Uterus (tissue), 3 donors: ENCODE measurements at regions not wholly inside any gene's neighbourhood (a gene's known extent, or its start where the extent isn't known, plus 50 kb on each side); places are given as distances from the start of the nearest gene placed in this dataset.
"Not testable (repeated sequence)": the region's sequence is repeated elsewhere in the genome, so short reads cannot be mapped to it uniquely, and the experiment has no call there.

Source experiments
- DNase-seq, 2 donors: peaks; one replicate each; pipeline ENCODE4 v3.0.0-alpha.2; 2019 to 2020
- H3K27ac ChIP-seq, 2 donors: fragments of 200-600 bp; sonication (generic); 1 replicate in 1 of 2; 2 replicates in 1 of 2; pipeline ENCODE4 v1.5.1; 2016 to 2018
- H3K27me3 ChIP-seq, 2 donors: fragments of 200-600 bp; sonication (generic); one replicate each; pipeline ENCODE4 v1.5.1; 2018 to 2019; ENCODE audit warnings: control low read depth in 1 of 2
- H3K36me3 ChIP-seq, 2 donors: fragments of 200-600 bp; sonication (generic); one replicate each; pipeline ENCODE4 v1.5.1; 2019; ENCODE audit warnings: control low read depth in 1 of 2
- H3K4me1 ChIP-seq, 2 donors: fragments of 200-600 bp; sonication (generic); one replicate each; pipeline ENCODE4 v1.5.1; 2018 to 2019; ENCODE audit warnings: control low read depth in 1 of 2
- H3K4me3 ChIP-seq, 2 donors: fragments of 200-600 bp; sonication (generic); 1 replicate in 1 of 2; 2 replicates in 1 of 2; pipeline ENCODE4 v1.5.1; 2018 to 2019; ENCODE audit warnings: mild to moderate bottlenecking in 1 of 2
- H3K9me3 ChIP-seq, 2 donors: fragments of 200-600 bp; sonication (generic); one replicate each; pipeline ENCODE4 v1.5.1; 2019; ENCODE audit warnings: control low read depth in 1 of 2
- CTCF ChIP-seq, 4 experiments: fragments of 200-600 bp in 2 of 4; fragments of 450-650 bp in 2 of 4; sonication (generic) in 2 of 4; IDR thresholded peaks; one replicate each; pipeline ENCODE4 v1.5.1; 2016 to 2019; ENCODE audit warnings: antibody characterized with exemption in 4 of 4, mild to moderate bottlenecking in 2 of 4, moderate library complexity in 1 of 4
- POLR2A ChIP-seq, 2 donors: fragments of 450-650 bp; IDR thresholded peaks; one replicate each; pipeline ENCODE4 v1.6.1; 2016; ENCODE audit warnings: antibody characterized with exemption in 2 of 2, mild to moderate bottlenecking in 1 of 2, moderate library complexity in 1 of 2
- intact Hi-C: fragments of 100-400 bp; cut with DNase I; formaldehyde crosslinking; loops from one replicate; pipeline ENCODE4 v1.15.1; 2023; ENCODE audit warnings: low total_unique reads
- donor health status: DM: yes; HTN: yes; CAD: no.

GRCh38 chr4:57740625-57741190, 630.5 kb upstream of the IGFBP7 start:
- Histone ChIP-seq H3K4me1 (no peaks in the 10 kb centered on the region), H3K27me3 (no peaks in the 10 kb centered on the region), H3K9me3 (no peaks in the 10 kb centered on the region), H3K27ac (no peak overlapping the region), H3K4me3 (no peak overlapping the region), H3K36me3 (no peaks in the 10 kb centered on the region)
- intact Hi-C loops, result no loop called here
- TF ChIP-seq CTCF (IDR thresholded peaks at IDR 0.05) (no peak), POLR2A (IDR thresholded peaks at IDR 0.05) (no peak)
- DNase-seq, result no peak

GRCh38 chr4:57736781-57737180, 626.6 kb upstream of the IGFBP7 start:
- H3K4me3 ChIP-seq, result no peak overlapping the region
- no peaks in the 10 kb centered on the region for H3K9me3 ChIP-seq
- intact Hi-C loops, result no loop called here
- TF ChIP-seq POLR2A (IDR thresholded peaks at IDR 0.05) (no peak), CTCF (IDR thresholded peaks at IDR 0.05) (no peak)
- H3K27ac ChIP-seq, result no peak overlapping the region
- no peaks in the 10 kb centered on the region for H3K27me3 ChIP-seq
- H3K36me3 ChIP-seq, result no peaks in the 10 kb centered on the region
- DNase-seq, result no peak
- H3K4me1 ChIP-seq, result no peaks in the 10 kb centered on the region

GRCh38 chr4:57734104-57734670, 624.0 kb upstream of the IGFBP7 start:
- no peaks in the 10 kb centered on the region for H3K36me3 ChIP-seq
- intact Hi-C loops, result no loop called here
- DNase-seq, result no peak
- TF ChIP-seq POLR2A (IDR thresholded peaks at IDR 0.05) (no peak), CTCF (IDR thresholded peaks at IDR 0.05) (no peak)
- no peaks in the 10 kb centered on the region for H3K9me3 ChIP-seq
- H3K27me3 ChIP-seq, result no peaks in the 10 kb centered on the region
- H3K4me1 ChIP-seq, result no peaks in the 10 kb centered on the region
- no peak overlapping the region for H3K27ac ChIP-seq
- H3K4me3 ChIP-seq, result no peak overlapping the region

GRCh38 chr4:57729775-57730570, 619.8 kb upstream of the IGFBP7 start:
- DNase-seq, H3K4me3 ChIP-seq, H3K4me1 ChIP-seq, H3K27ac ChIP-seq, H3K27me3 ChIP-seq, H3K36me3 ChIP-seq, H3K9me3 ChIP-seq: not testable (repeated sequence)
- intact Hi-C loops, result loop anchor here (5.0 kb wide), 1 partner anchor 137 kb away; no protein-coding TSS in a partner anchor

- no peak for DNase-seq
- H3K36me3 ChIP-seq, result no peaks in the 10 kb centered on the region
- H3K4me3 ChIP-seq, result no peak overlapping the region
- H3K27me3 ChIP-seq, result no peaks in the 10 kb centered on the region
- H3K9me3 ChIP-seq, result no peaks in the 10 kb centered on the region
- TF ChIP-seq CTCF (IDR thresholded peaks at IDR 0.05) (no peak), POLR2A (IDR thresholded peaks at IDR 0.05) (no peak)
- intact Hi-C loops, result loop anchor here (5.0 kb wide), 1 partner anchor 141 kb away; no protein-coding TSS in a partner anchor
- no peaks in the 10 kb centered on the region for H3K4me1 ChIP-seq
- no peak overlapping the region for H3K27ac ChIP-seq
Measured at GRCh38 chr4:57726154-57726553, 616.0 kb upstream of the IGFBP7 start.
